ENCODE measurements at regions not wholly inside any gene's neighbourhood (a gene's known extent, or its start where the extent isn't known, plus 50 kb on each side); places are given as distances from the start of the nearest gene placed in this dataset.
"Not testable (repeated sequence)": the region's sequence is repeated elsewhere in the genome, so short reads cannot be mapped to it uniquely, and the experiment has no call there.

DNA sequence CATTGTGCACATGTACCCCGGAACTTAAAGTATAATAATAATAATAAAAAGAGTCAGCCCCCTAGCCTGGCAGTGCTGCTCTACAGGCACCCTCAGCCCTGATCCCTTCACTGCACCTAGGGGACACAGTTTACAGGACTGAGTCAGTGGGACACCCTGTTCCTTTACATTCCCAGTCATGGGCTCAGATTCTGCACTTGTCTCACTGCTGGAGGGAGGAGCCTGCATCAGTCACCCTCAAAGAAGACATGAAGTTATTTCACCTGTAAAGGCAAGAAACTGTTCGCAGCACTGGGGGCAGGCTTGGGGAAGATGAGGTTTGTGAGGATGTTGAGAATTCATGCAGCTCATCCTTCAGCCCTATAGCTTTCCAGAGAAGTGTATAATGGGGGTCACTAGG, 50.7 kb upstream of the VPREB1 start:
- DNase-seq, result no peak

DNA sequence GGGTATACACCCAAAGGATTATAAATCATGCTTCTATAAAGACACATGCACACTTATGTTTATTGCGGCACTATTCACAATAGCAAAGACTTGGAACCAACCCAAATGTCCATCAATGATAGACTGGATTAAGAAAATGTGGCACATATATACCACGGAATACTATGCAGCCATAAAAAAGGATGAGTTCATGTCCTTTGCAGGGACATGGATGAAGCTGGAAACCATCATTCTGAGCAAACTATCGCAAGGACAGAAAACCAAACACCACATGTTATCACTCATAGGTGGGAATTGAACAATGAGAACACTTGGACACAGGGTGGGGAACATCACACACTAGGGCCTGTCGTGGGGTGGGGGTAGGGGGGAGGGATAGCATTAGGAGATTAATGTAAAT, 51.1 kb upstream of the VPREB1 start:
- DNase-seq, result not testable (repeated sequence)

DNA sequence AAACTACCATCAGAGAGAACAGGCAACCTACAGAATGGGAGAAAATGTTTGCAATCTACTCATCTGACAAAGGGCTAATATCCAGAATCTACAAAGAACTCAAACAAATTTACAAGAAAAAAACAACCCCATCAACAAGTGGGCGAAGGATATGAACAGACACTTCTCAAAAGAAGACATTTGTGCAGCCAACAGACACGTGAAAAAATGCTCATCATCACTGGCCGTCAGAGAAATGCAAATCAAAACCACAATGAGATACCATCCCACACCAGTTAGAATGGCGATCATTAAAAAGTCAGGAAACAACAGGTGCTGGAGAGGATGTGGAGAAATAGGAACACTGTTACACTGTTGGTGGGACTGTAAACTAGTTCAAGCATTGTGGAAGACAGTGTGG, 51.6 kb upstream of the VPREB1 start:
- DNase-seq, result not testable (repeated sequence)

DNA sequence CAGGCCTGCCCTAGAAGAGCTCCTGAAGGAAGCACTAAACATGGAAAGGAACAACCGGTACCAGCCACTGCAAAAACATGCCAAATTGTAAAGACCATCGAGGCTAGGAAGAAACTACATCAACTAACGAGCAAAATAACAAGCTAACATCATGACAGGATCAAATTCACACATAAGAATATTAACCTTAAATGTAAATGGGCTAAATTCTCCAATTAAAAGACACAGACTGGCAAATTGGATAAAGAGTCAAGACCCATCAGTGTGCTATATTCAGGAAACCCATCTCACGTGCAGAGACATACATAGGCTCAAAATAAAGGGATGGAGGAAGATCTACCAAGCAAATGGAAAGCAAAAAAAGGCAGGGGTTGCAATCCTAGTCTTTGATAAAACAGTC, 54.8 kb upstream of the VPREB1 start:
- DNase-seq, result not testable (repeated sequence)

- not testable (repeated sequence) for DNase-seq
Observed at GRCh38 chr22:22187863-22188262, 56.7 kb upstream of the VPREB1 start.

DNA sequence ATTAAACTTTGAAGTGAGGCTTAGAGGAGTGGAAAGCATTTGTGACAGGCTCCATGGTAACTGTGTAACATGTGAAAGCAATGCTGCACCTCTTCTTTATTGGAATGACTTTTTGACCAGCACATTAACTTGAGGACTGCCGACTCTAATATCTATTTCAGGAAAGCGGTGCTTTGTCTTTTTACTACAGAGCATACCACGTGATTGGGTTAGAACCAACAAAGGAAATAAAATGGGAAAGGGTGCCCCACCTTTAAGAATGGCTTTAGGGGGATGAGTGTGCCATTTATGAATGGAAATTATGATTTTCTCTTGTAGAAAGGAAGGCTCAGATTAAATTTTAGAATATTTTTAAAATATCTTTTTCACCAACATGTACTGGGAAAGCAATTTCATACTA, 57.3 kb upstream of the VPREB1 start:
- no peak for DNase-seq

- no peak for DNase-seq
Observed at GRCh38 chr22:22185844-22186499, 58.6 kb upstream of the VPREB1 start.

DNA sequence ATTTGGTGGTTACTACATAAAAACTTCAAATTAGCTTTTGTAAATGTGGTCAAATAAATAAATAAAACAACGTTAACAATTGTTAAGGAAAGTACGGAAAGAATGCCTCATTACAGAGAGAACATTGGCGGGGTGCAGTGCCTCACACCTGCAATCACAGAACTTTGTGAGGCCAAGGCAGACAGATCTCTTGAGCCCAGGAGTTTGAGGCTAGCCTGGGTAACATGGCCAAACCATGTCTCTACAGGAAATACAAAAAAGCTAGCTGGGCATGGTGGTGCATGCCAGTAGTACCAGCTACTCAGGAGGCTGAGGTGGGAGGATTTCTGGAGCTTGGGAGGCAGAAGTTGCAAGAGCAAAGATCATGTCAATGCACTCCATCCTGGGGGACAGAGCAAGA, 59.4 kb upstream of the VPREB1 start:
- DNase-seq, result no peak

GRCh38 chr22:22184277-22184807, 60.2 kb upstream of the VPREB1 start:
- DNase-seq, result no peak

DNA sequence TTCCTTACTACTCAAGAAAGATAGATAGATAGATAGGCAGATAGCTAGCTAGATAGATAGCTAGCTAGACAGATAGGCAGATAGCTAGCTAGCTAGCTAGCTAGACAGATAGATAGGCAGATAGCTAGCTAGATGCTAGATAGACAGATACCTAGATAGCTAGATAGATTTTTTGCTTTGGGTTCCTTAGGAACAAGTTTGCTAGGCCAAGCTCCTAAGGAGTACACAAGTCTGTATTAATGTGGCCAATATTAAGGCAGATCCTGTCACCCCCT, 61.7 kb upstream of the VPREB1 start:
- DNase-seq, result no peak

- no peak for DNase-seq
Observed at GRCh38 chr22:22182218-22182989, 62.2 kb upstream of the VPREB1 start.

DNA sequence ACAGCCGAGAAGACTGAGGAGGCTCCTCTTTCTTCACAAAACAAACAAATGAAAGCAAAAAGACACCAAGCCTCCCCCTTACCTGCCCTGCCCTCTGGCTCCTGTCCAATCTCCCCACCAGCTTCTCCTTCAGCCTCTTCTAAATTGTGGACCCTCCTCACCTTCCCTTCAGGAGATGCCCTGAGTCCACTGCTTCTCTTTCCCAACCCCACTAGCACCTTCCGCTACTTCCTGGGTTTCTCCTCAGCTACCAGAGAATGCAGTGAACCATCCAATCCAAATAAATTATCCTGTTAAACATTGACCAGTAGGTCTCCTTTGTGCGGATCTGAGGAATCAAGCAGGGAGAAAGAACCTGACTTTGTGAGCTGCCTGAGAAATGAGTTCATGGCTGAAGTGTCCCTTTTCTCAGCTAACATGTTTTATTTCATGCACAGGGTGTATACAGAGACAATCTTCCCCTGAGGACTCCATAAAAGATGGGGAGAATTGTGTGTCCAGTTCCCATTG, 63.2 kb upstream of the VPREB1 start:
- DNase-seq, result no peak

GRCh38 chr22:22180738-22181285, 63.8 kb upstream of the VPREB1 start:
- DNase-seq, result no peak

- DNase-seq, result no peak
Observed at GRCh38 chr22:22179858-22180257, 64.7 kb upstream of the VPREB1 start.

DNA sequence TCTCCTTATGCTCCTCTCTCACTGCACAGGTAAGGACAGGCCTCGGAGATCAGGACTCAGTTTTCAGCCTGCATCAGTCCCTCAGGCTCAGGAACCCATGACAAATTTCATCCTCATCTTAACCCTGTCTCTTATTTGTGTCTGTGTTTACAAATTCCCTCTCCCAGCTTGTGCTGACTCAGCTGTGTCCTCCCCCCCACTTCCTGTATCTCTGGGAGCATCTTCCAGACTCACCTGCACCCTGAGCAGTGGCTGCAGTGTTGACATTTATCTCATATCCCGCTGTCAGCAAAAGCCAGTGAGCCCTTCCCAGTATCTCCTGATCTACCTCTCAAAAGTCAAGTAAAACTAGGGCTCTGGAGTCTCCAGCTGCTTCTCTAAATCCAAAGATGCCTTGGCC, 65.6 kb upstream of the VPREB1 start:
- DNase-seq, result no peak

DNA sequence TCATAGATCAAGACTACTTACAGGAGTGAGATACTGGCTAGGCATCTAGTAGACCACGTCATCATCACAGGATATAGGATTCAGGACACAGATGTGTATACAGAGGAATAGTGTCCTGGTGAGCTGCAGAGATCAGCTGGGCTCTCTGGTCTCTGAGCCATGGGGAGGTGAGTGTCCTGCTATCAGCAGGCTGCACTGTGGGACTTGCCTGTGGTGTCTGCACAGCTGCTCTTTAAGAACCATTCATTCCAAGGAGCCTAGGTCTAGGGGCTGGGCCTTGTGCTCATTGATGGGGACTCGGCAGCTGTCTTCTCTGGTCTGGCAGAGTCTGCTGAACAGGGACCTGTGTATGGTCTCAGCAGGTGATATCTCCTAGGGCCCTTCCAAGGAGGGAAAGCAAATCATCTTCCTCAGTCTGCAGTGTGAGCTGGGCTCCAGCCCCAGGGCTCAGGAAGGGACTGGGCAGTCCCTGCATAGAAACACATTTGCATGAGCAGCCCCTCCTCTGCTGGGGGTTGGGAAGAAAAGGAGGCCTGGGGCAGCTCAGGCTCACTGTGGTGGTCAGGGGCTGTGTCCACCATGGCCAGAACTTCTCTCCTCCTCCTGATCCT, 66.1 kb upstream of the VPREB1 start:
- no peak for DNase-seq

DNA sequence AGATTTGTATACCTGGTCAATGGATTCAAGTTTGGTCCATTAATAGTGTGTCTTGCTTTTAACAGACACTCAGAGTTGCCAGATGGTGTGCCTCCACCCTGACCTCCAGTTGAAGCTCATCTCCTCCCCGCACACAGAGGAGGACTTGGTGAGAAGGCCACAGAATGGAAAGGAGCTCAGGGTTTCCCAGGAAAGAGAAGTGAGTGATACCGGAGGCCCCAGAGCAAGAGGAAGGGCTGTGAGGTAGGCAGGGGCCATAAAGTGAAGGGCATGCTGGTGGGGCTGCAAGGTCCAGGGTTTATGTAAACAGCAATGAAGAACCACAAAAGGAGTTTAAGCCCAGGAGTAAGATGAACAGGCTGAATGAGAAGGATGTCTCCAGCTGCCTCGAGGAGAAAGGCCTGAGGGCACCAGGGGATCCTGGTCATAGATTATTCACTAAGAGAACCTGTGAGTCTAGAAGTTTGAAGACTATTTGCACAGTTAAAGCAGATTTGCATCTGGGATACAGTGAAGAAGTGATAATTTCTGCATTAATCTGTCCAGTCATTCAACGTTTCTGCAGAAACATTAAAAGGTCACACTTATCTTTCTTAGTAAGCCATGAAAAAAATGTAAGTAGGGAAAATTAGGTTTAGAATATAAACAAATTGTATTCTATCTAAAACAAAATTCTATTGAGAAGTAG, 67.5 kb upstream of the VPREB1 start:
- DNase-seq, result no peak

DNA sequence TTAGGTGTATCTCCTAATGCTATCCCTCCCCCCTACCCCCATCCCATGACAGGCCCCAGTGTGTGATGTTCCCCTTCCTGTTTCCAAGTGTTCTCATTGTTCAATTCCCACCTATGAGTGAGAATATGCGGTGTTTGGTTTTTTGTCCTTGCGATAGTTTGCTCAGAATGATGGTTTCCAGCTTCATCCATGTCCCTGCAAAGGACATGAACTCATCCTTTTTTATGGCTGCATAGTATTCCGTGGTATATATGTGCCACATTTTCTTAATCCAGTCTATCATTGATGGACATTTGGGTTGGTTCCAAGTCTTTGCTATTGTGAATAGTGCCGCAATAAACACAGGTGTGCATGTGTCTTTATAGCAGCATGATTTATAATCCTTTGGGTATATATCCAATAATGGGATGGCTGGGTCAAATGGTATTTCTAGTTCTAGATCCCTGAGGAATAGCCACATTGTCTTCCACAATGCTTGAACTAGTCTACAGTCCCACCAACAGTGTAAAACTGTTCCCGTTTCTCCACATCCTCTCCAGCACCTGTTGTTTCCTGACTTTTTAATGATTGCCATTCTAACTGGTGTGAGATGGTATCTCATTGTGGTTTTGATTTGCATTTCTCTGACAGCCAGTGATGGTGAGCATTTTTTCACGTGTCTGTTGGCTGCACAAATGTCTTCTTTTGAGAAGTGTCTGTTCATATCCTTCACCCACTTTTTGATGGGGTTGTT, 71.5 kb upstream of the VPREB1 start:
- DNase-seq, result not testable (repeated sequence)

GRCh38 chr22:22171357-22172218, 73.0 kb upstream of the VPREB1 start:
- no peak for DNase-seq

GRCh38 chr22:22169923-22170322, 74.7 kb upstream of the VPREB1 start:
- no peak for DNase-seq
